Activated naive CD8-positive, alpha-beta T cell treated with anti-CD3 and anti-CD28 coated beads, Interleukin-2, amount 10 ng/mL, durations not matched to agents 7 days and 5 days (primary cell): ENCODE measurements at regions not wholly inside any gene's neighbourhood (a gene's known extent, or its start where the extent isn't known, plus 50 kb on each side); places are given as distances from the start of the nearest gene placed in this dataset.

Experiments
- ATAC-seq: fragments of 150-1000 bp; cut with Tn5 transposase; one replicate; pipeline ENCODE4 v1.10.0; 2021; ENCODE audit warnings: low read depth, moderate library complexity
- POLR2A ChIA-PET: fragments of 350-600 bp; sonication (Branson Sonifier 250); formaldehyde crosslinking; loops from one replicate; lab custom pipeline; 2021; ENCODE audit warnings: antibody characterized with exemption; lab: Charles Lee
- DNase-seq: peaks from one replicate; pipeline ENCODE4 v3.0.0; 2021
- H3K27ac Mint-ChIP-seq: one replicate; pipeline ENCODE4 v1.8.0; 2022; ENCODE audit warnings: mild to moderate bottlenecking, mixed read lengths
- H3K27me3 Mint-ChIP-seq: one replicate; pipeline ENCODE4 v1.8.0; 2022; ENCODE audit warnings: mild to moderate bottlenecking, moderate library complexity, mixed read lengths
- H3K36me3 Mint-ChIP-seq: one replicate; pipeline ENCODE4 v1.8.0; 2021; ENCODE audit warnings: mild to moderate bottlenecking, mixed read lengths
- H3K4me1 Mint-ChIP-seq: one replicate; pipeline ENCODE4 v1.8.0; 2021; ENCODE audit warnings: mixed read lengths
- H3K4me3 Mint-ChIP-seq: one replicate; pipeline ENCODE4 v1.8.0; 2022; ENCODE audit warnings: mild to moderate bottlenecking, moderate library complexity, mixed read lengths
- H3K9me3 Mint-ChIP-seq: one replicate; pipeline ENCODE4 v1.8.0; 2021; ENCODE audit warnings: mixed read lengths

DNA sequence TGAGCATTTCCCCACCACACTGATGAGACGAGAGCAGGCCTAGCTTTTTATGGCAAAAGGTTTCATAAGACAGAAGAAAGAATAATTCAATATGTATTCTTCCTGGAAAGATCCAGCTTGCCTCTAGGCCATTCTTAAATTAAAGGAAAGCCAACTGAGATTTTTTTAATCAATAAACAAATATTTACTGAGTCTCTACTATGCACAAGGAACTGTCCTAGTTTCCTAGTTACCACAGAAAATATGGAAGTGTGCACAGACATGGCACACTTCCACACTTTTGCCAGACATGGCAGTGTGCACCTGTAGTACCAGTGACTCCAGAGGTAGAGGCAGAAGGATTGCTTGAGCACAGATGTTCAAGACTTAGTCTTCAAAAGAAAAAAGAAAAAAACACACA, 281.0 kb downstream of the CETN3 start:
- Mint-ChIP-seq H3K27ac (no peak overlapping the region), H3K27me3 (no peaks in the 10 kb centered on the region), H3K4me1 (no peaks in the 10 kb centered on the region), H3K4me3 (no peak overlapping the region), H3K36me3 (no peaks in the 10 kb centered on the region), H3K9me3 (no peaks in the 10 kb centered on the region)
- DNase-seq (no peak), ATAC-seq (no peak)
- POLR2A ChIA-PET = no interaction called here

- DNase-seq = no peak
- H3K27ac Mint-ChIP-seq = no peak overlapping the region
- ATAC-seq = no peak
- no peaks in the 10 kb centered on the region for H3K27me3 Mint-ChIP-seq
- no peaks in the 10 kb centered on the region for H3K36me3 Mint-ChIP-seq
- no peak overlapping the region for H3K4me3 Mint-ChIP-seq
- H3K4me1 Mint-ChIP-seq = no peaks in the 10 kb centered on the region
- POLR2A ChIA-PET = no interaction called here
- no peaks in the 10 kb centered on the region for H3K9me3 Mint-ChIP-seq
These were observed 290.0 kb downstream of the CETN3 start for GRCh38 chr5:90119531-90119971.

DNA sequence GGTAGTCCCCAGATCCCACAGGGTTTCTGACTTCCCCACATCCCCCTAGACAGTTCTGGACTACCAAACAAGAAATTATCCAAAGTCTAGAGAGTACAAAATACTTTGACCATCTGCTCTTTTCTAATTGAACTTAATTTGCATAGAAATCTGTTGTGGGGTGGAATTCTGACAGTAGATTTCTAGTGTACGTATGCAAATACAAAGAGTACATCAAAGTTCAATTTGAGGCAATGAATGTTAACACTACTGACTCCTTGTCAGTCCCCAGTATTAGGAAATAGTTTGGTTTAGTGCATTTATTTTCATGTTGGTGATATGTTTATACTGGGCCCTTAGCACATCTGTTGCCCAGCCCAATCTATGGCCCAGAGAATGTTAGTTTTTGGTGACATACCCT, 292.6 kb downstream of the CETN3 start:
- DNase-seq (no peak), ATAC-seq (no peak)
- H3K36me3 Mint-ChIP-seq = no peaks in the 10 kb centered on the region
- H3K27me3 Mint-ChIP-seq = no peaks in the 10 kb centered on the region
- H3K4me3 Mint-ChIP-seq = no peak overlapping the region
- H3K4me1 Mint-ChIP-seq = no peaks in the 10 kb centered on the region
- no peak overlapping the region for H3K27ac Mint-ChIP-seq
- H3K9me3 Mint-ChIP-seq = no peaks in the 10 kb centered on the region
- POLR2A ChIA-PET = no interaction called here

DNA sequence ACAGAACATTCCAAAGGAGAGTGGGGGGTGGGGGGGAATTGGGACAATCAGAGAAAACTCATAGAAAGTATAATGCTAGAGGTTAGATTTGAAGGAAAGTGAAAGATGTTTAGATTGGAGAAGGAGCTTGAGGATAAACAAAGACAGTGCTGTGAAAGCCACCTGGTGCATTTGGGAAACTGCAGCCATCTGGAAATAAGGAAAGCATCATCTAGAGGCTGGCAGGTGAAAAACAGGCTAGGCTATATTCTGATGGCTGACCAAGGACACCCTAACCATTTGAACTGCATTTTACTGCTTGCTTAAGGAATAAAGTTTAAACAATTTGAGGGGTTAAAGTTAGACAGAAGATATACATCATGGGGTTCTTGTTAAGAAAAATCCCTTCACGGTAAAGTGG, 296.4 kb downstream of the CETN3 start:
- no peaks in the 10 kb centered on the region for H3K27me3 Mint-ChIP-seq
- POLR2A ChIA-PET = no interaction called here
- DNase-seq (no peak), ATAC-seq (no peak)
- H3K36me3 Mint-ChIP-seq = no peaks in the 10 kb centered on the region
- H3K9me3 Mint-ChIP-seq = no peaks in the 10 kb centered on the region
- H3K4me3 Mint-ChIP-seq = no peak overlapping the region
- H3K27ac Mint-ChIP-seq = no peak overlapping the region
- H3K4me1 Mint-ChIP-seq = no peaks in the 10 kb centered on the region

GRCh38 chr5:90112033-90112692, 297.4 kb downstream of the CETN3 start:
- Mint-ChIP-seq H3K9me3 (no peaks in the 10 kb centered on the region), H3K27ac (no peak overlapping the region), H3K27me3 (no peaks in the 10 kb centered on the region), H3K4me1 (no peaks in the 10 kb centered on the region), H3K4me3 (no peak overlapping the region), H3K36me3 (no peaks in the 10 kb centered on the region)
- DNase-seq (no peak), ATAC-seq (no peak)
- POLR2A ChIA-PET = no interaction called here

GRCh38 chr5:90111364-90112032, 298.1 kb downstream of the CETN3 start:
- DNase-seq = no peak
- no peak overlapping the region for H3K27ac Mint-ChIP-seq
- ATAC-seq = no peak
- H3K4me3 Mint-ChIP-seq = no peak overlapping the region
- no peaks in the 10 kb centered on the region for H3K27me3 Mint-ChIP-seq
- H3K9me3 Mint-ChIP-seq = no peaks in the 10 kb centered on the region
- no peaks in the 10 kb centered on the region for H3K36me3 Mint-ChIP-seq
- H3K4me1 Mint-ChIP-seq = no peaks in the 10 kb centered on the region
- POLR2A ChIA-PET = no interaction called here

GRCh38 chr5:90109285-90109684, 300.3 kb downstream of the CETN3 start:
- Mint-ChIP-seq H3K27ac (no peak overlapping the region), H3K27me3 (no peaks in the 10 kb centered on the region), H3K9me3 (peaks cover 2% of the 10 kb centered on the region), H3K4me1 (no peaks in the 10 kb centered on the region), H3K4me3 (no peak overlapping the region), H3K36me3 (no peaks in the 10 kb centered on the region)
- no peak for DNase-seq
- POLR2A ChIA-PET = no interaction called here
- ATAC-seq = no peak

- Mint-ChIP-seq H3K4me1 (no peaks in the 10 kb centered on the region), H3K27ac (no peak overlapping the region), H3K36me3 (no peaks in the 10 kb centered on the region), H3K9me3 (no peaks in the 10 kb centered on the region), H3K4me3 (no peak overlapping the region), H3K27me3 (no peaks in the 10 kb centered on the region)
- ATAC-seq = no peak
- POLR2A ChIA-PET = no interaction called here
- DNase-seq = no peak
These were observed 310.5 kb downstream of the CETN3 start for GRCh38 chr5:90099099-90099498.

GRCh38 chr5:90097082-90097477, 312.5 kb downstream of the CETN3 start:
- Mint-ChIP-seq H3K9me3 (no peaks in the 10 kb centered on the region), H3K36me3 (no peaks in the 10 kb centered on the region), H3K27me3 (no peaks in the 10 kb centered on the region), H3K27ac (no peak overlapping the region), H3K4me3 (no peak overlapping the region), H3K4me1 (no peaks in the 10 kb centered on the region)
- POLR2A ChIA-PET = no interaction called here
- no peak for DNase-seq
- ATAC-seq = no peak

GRCh38 chr5:90096415-90097081, 313.0 kb downstream of the CETN3 start:
- DNase-seq = no peak
- H3K27me3 Mint-ChIP-seq = no peaks in the 10 kb centered on the region
- H3K36me3 Mint-ChIP-seq = no peaks in the 10 kb centered on the region
- no peaks in the 10 kb centered on the region for H3K9me3 Mint-ChIP-seq
- no peak overlapping the region for H3K4me3 Mint-ChIP-seq
- POLR2A ChIA-PET = no interaction called here
- no peak for ATAC-seq
- no peak overlapping the region for H3K27ac Mint-ChIP-seq
- H3K4me1 Mint-ChIP-seq = no peaks in the 10 kb centered on the region

DNA sequence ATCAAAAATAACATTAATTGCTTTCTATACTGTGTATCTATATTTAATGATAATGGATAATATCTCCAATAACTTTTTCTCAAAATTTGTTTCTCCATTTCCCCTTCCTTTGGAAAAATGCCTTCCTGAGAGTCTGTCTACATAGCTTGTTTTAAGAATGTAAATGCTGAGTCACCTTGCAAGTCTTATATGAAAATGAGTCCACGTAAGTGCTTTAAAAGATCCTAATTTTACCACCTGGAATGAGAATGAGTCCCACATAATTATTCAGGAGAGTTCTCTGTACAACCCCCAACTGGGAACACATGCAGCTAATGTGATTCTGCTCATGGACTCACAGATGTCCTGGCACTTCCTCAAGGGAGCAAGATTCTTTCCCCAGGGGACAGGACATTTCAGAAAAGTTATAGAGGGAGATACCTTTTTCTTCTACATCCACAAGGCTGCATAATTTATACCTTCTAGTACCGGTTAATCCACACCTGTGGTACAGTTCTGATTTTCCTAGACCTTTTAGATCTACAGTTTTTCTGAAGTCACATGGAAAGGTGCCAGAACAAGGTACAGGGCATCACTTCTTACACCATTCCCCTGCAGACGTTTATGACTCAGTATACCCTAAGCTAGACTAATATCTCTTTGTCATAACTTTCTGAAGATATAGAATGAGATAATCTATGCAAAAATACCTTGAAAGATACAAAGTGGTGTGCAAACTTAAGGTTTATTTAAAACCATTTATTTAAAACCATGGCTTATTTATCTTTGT, 314.1 kb downstream of the CETN3 start:
- H3K4me3 Mint-ChIP-seq = no peak overlapping the region
- H3K27ac Mint-ChIP-seq = no peak overlapping the region
- H3K27me3 Mint-ChIP-seq = no peaks in the 10 kb centered on the region
- no peaks in the 10 kb centered on the region for H3K9me3 Mint-ChIP-seq
- H3K36me3 Mint-ChIP-seq = no peaks in the 10 kb centered on the region
- no peak for ATAC-seq
- no peaks in the 10 kb centered on the region for H3K4me1 Mint-ChIP-seq
- POLR2A ChIA-PET = no interaction called here
- DNase-seq = no peak

GRCh38 chr5:90093751-90094485, 315.6 kb downstream of the CETN3 start:
- ATAC-seq (no peak), DNase-seq (no peak)
- H3K36me3 Mint-ChIP-seq = no peaks in the 10 kb centered on the region
- H3K9me3 Mint-ChIP-seq = peaks cover under 1% of the 10 kb centered on the region
- H3K4me3 Mint-ChIP-seq = no peak overlapping the region
- POLR2A ChIA-PET = no interaction called here
- H3K4me1 Mint-ChIP-seq = no peaks in the 10 kb centered on the region
- no peak overlapping the region for H3K27ac Mint-ChIP-seq
- no peaks in the 10 kb centered on the region for H3K27me3 Mint-ChIP-seq

- Mint-ChIP-seq H3K27me3 (no peaks in the 10 kb centered on the region), H3K4me1 (no peaks in the 10 kb centered on the region), H3K4me3 (no peak overlapping the region), H3K27ac (no peak overlapping the region), H3K9me3 (peaks cover 4% of the 10 kb centered on the region), H3K36me3 (no peaks in the 10 kb centered on the region)
- DNase-seq (no peak), ATAC-seq (no peak)
- POLR2A ChIA-PET = no interaction called here
These were observed 316.8 kb downstream of the CETN3 start for GRCh38 chr5:90092734-90093133.
